ENCODE measurements at regions not wholly inside any gene's neighbourhood (a gene's known extent, or its start where the extent isn't known, plus 50 kb on each side); places are given as distances from the start of the nearest gene placed in this dataset.

GRCh38 chr6:14595751-14596150 lies 478.2 kb downstream of the CD83 start:
- no peak for TF ChIP-seq EP300 (IDR thresholded peaks at IDR 0.05; ENCODE audit: low read depth)
- TF ChIP-seq, protein P1, sequence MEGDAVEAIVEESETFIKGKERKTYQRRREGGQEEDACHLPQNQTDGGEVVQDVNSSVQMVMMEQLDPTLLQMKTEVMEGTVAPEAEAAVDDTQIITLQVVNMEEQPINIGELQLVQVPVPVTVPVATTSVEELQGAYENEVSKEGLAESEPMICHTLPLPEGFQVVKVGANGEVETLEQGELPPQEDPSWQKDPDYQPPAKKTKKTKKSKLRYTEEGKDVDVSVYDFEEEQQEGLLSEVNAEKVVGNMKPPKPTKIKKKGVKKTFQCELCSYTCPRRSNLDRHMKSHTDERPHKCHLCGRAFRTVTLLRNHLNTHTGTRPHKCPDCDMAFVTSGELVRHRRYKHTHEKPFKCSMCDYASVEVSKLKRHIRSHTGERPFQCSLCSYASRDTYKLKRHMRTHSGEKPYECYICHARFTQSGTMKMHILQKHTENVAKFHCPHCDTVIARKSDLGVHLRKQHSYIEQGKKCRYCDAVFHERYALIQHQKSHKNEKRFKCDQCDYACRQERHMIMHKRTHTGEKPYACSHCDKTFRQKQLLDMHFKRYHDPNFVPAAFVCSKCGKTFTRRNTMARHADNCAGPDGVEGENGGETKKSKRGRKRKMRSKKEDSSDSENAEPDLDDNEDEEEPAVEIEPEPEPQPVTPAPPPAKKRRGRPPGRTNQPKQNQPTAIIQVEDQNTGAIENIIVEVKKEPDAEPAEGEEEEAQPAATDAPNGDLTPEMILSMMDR (IDR thresholded peaks at IDR 0.05), result no peak
